MCF 10A (cell line): ENCODE measurements at regions not wholly inside any gene's neighbourhood (a gene's known extent, or its start where the extent isn't known, plus 50 kb on each side); places are given as distances from the start of the nearest gene placed in this dataset.

Experiments used
- BruUV-seq: library from RNA; stranded (reverse); fragments of 400-500 nt; replicated peaks from 2 replicates; lab custom pipeline; 2021; lab: Mats Ljungman, UMichigan
- CTCF ChIA-PET: fragments of 300-600 bp; sonication (Branson Sonifier 250); formaldehyde crosslinking; extraction: SDS; loops from one replicate; lab custom pipeline; 2021; ENCODE audit warnings: antibody characterized with exemption, inconsistent platforms; lab: Yijun Ruan, JAX
- POLR2A ChIA-PET: fragments of 300-600, 350-650 bp; sonication (Branson Sonifier 250); formaldehyde crosslinking; extraction: SDS; loops from one replicate; lab custom pipeline; 2020; ENCODE audit warnings: antibody characterized with exemption, inconsistent platforms; lab: Yijun Ruan, JAX
- DNase-seq: peaks from one replicate; pipeline ENCODE4 v3.0.0-alpha.2; 2018; ENCODE audit not compliant: unreplicated experiment
- H3K27ac Mint-ChIP-seq: one replicate; pipeline ENCODE4 v1.8.0; 2022; ENCODE audit warnings: mild to moderate bottlenecking, low read depth, mixed read lengths; ENCODE audit not compliant: unreplicated experiment
- H3K27me3 Mint-ChIP-seq: one replicate; pipeline ENCODE4 v1.8.0; 2022; ENCODE audit warnings: mixed read lengths; ENCODE audit not compliant: insufficient read depth, unreplicated experiment
- H3K36me3 Mint-ChIP-seq: one replicate; pipeline ENCODE4 v1.8.0; 2022; ENCODE audit warnings: mild to moderate bottlenecking, moderate library complexity, mixed read lengths; ENCODE audit not compliant: insufficient read depth, unreplicated experiment
- H3K4me1 Mint-ChIP-seq: one replicate; pipeline ENCODE4 v1.8.0; 2022; ENCODE audit warnings: mixed read lengths; ENCODE audit not compliant: insufficient read depth, unreplicated experiment
- H3K4me3 Mint-ChIP-seq: one replicate; pipeline ENCODE4 v1.8.0; 2022; ENCODE audit warnings: mild to moderate bottlenecking, moderate library complexity, mixed read lengths; ENCODE audit not compliant: unreplicated experiment
- H3K9me3 Mint-ChIP-seq: one replicate; pipeline ENCODE4 v1.8.0; 2022; ENCODE audit warnings: mixed read lengths; ENCODE audit not compliant: unreplicated experiment
- CTCF ChIP-seq: fragments of 200-600 bp; IDR thresholded peaks from one replicate; pipeline ENCODE4 v1.8.0; 2022; ENCODE audit warnings: antibody characterized with exemption, mild to moderate bottlenecking; ENCODE audit not compliant: unreplicated experiment
- intact Hi-C: fragments of 100-400 bp; cut with micrococcal nuclease; formaldehyde crosslinking; loops from 2 replicates; pipeline ENCODE4 v1.14.1; 2022

DNA sequence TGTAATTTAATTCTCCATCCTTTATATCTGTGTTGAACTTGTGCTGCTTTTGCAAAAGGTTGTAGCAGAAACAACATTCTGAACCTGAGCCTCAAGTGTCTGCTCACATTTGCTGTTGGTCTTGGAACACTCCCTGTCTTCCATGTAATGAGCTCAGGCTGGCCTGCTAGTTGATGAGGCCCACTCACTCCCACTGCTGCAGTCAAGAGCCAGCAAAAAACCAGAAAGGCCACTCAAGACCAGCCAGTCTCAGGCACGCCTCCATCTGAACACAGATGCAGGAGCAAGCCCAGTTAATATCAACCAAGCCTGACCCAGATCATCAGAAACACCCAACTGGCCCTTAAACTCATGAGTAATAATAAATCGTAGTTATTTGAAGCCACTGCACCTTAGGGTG is 342.2 kb upstream of the NFIA start:
- no peak for TF ChIP-seq CTCF
- no peaks in the 10 kb centered on the region for H3K9me3 Mint-ChIP-seq
- POLR2A ChIA-PET = no interaction called here
- intact Hi-C loops = no loop called here
- no peak overlapping the region for H3K27ac Mint-ChIP-seq
- no TSS peak for BruUV-seq
- H3K4me3 Mint-ChIP-seq = no peak overlapping the region
- no peaks in the 10 kb centered on the region for H3K36me3 Mint-ChIP-seq
- no peaks in the 10 kb centered on the region for H3K27me3 Mint-ChIP-seq
- CTCF ChIA-PET = interaction anchor here (0.6 to 3.2 kb wide), 4 partner anchors 17 to 459 kb away, joined by 3 to 11 read pairs (median 4); no protein-coding TSS in a partner anchor
- no peak for DNase-seq
- H3K4me1 Mint-ChIP-seq = no peaks in the 10 kb centered on the region

DNA sequence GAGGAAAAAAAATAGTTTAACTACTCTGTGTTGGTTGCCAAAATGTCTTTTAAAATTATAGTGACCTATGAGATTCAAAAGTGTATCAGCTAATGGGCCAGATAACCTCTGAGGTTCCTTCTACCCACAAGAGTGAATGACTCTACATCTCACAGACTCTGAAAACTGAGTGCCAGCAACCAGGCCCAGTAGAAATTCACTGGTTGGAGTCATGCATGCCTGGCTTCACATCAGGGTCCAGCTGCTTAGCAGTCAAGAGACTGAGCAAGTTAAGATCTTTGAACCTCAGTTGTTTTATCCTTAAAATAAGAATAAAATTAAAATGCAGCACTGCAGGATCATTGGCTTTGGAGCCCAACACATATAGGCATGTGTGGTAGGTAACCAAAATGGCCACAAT is 342.6 kb upstream of the NFIA start:
- TF ChIP-seq CTCF = no peak
- intact Hi-C loops = no loop called here
- Mint-ChIP-seq H3K27ac (no peak overlapping the region), H3K4me3 (no peak overlapping the region), H3K4me1 (no peaks in the 10 kb centered on the region), H3K27me3 (no peaks in the 10 kb centered on the region), H3K36me3 (no peaks in the 10 kb centered on the region), H3K9me3 (no peaks in the 10 kb centered on the region)
- ChIA-PET CTCF (interaction anchor here (0.6 to 3.2 kb wide), 5 partner anchors 166 to 1498 kb away, joined by 3 to 11 read pairs (median 4); no protein-coding TSS in a partner anchor), POLR2A (no interaction called here)
- no TSS peak for BruUV-seq
- no peak for DNase-seq

DNA sequence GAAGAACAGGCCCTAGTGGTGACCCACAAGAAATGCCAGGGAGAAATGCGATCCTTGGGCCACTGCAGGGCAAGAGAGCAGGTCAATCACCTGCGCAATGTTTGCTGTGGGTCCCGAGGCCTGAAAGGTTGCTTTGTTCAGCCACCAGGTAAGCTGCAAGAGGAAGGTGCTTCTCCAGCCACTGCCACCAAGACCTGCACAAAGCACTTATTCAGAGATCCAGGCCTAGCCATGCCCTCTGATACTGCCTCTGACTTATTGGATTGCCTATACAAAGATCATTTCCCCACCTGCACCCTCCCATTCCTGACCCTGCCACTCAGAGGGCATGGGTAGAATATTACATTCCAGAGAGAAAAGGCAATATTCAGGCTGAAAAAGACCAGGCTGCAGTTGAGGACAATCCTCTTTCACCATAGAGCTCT is 349.4 kb upstream of the NFIA start:
- TF ChIP-seq CTCF = no peak
- intact Hi-C loops = no loop called here
- no TSS peak for BruUV-seq
- Mint-ChIP-seq H3K9me3 (no peaks in the 10 kb centered on the region), H3K4me1 (peaks cover 5% of the 10 kb centered on the region), H3K27me3 (no peaks in the 10 kb centered on the region), H3K36me3 (no peaks in the 10 kb centered on the region), H3K27ac (no peak overlapping the region), H3K4me3 (no peak overlapping the region)
- ChIA-PET CTCF (interaction anchor here (0.7 kb wide), 1 partner anchor 193 kb away, joined by 4 read pairs; no protein-coding TSS in a partner anchor), POLR2A (no interaction called here)
- DNase-seq = no peak

- Mint-ChIP-seq H3K4me1 (peaks cover 5% of the 10 kb centered on the region), H3K27ac (no peak overlapping the region), H3K36me3 (no peaks in the 10 kb centered on the region), H3K9me3 (no peaks in the 10 kb centered on the region), H3K4me3 (no peak overlapping the region), H3K27me3 (no peaks in the 10 kb centered on the region)
- intact Hi-C loops = no loop called here
- DNase-seq = peak; percentile 17
- BruUV-seq = no TSS peak
- TF ChIP-seq CTCF = no peak
- ChIA-PET POLR2A (no interaction called here), CTCF (interaction anchor here (1.2 kb wide), 1 partner anchor 450 kb away, joined by 4 read pairs; no protein-coding TSS in a partner anchor)
Observed at GRCh38 chr1:60731321-60731720, 351.0 kb upstream of the NFIA start.
